Fibroblast of gingiva (primary cell): ENCODE measurements at regions not wholly inside any gene's neighbourhood (a gene's known extent, or its start where the extent isn't known, plus 50 kb on each side); places are given as distances from the start of the nearest gene placed in this dataset.

Experiments
- DNase-seq: peaks from one replicate; pipeline ENCODE4 v3.0.0-alpha.2; 2011; ENCODE audit warnings: low read depth

- peak; percentile 16 for DNase-seq
Observed at GRCh38 chr11:11078344-11079086, 220.7 kb upstream of the ZBED5 start.

- no peak for DNase-seq
Observed at GRCh38 chr11:11077898-11078297, 220.0 kb upstream of the ZBED5 start.

- DNase-seq, result no peak
Observed at GRCh38 chr11:11076879-11077278, 219.0 kb upstream of the ZBED5 start.

- no peak for DNase-seq
Observed at GRCh38 chr11:11076276-11076675, 218.4 kb upstream of the ZBED5 start.

- no peak for DNase-seq
Observed at GRCh38 chr11:11075515-11076171, 217.8 kb upstream of the ZBED5 start.

GRCh38 chr11:11074686-11075335 is 217.0 kb upstream of the ZBED5 start:
- DNase-seq, result no peak

- DNase-seq, result no peak
Observed at GRCh38 chr11:11073996-11074395, 216.1 kb upstream of the ZBED5 start.

GRCh38 chr11:11072067-11072466 is 214.2 kb upstream of the ZBED5 start:
- DNase-seq, result no peak

- no peak for DNase-seq
Observed at GRCh38 chr11:11071486-11071885, 213.6 kb upstream of the ZBED5 start.

- DNase-seq, result no peak
Observed at GRCh38 chr11:11070976-11071375, 213.1 kb upstream of the ZBED5 start.

GRCh38 chr11:11069841-11070835 is 212.3 kb upstream of the ZBED5 start:
- peak; percentile 21 for DNase-seq

GRCh38 chr11:11068113-11068512 is 210.3 kb upstream of the ZBED5 start:
- DNase-seq, result no peak

GRCh38 chr11:11065396-11065795 is 207.5 kb upstream of the ZBED5 start:
- DNase-seq, result no peak

GRCh38 chr11:11057472-11057854 is 199.6 kb upstream of the ZBED5 start:
- no peak for DNase-seq

- no peak for DNase-seq
Observed at GRCh38 chr11:11056749-11057471, 199.1 kb upstream of the ZBED5 start.

GRCh38 chr11:11056316-11056715 is 198.5 kb upstream of the ZBED5 start:
- no peak for DNase-seq

- DNase-seq, result no peak
Observed at GRCh38 chr11:11047851-11048610, 190.2 kb upstream of the ZBED5 start.

GRCh38 chr11:11046781-11047180 is 188.9 kb upstream of the ZBED5 start:
- DNase-seq, result no peak

GRCh38 chr11:11045156-11045930 is 187.5 kb upstream of the ZBED5 start:
- DNase-seq, result no peak
